Right lobe of liver (tissue), 6 donors: ENCODE measurements at regions not wholly inside any gene's neighbourhood (a gene's known extent, or its start where the extent isn't known, plus 50 kb on each side); places are given as distances from the start of the nearest gene placed in this dataset.

Experiments
- ATAC-seq, 4 donors: fragments of 200-7000 bp; cut with Tn5 transposase; one replicate each; pipeline ENCODE4 v1.9.1; 2020; ENCODE audit warnings: mild to moderate bottlenecking in 4 of 4, moderate library complexity in 4 of 4
- DNase-seq, 3 donors: peaks; one replicate each; pipeline ENCODE4 v3.0.0-alpha.2; 2020
- H3K27ac ChIP-seq, 3 donors: fragments of 200-600 bp; one replicate each; pipeline ENCODE4 v1.8.0; 2022
- H3K27me3 ChIP-seq, 2 donors: fragments of 200-600 bp; one replicate each; pipeline ENCODE4 v1.8.0; 2022
- H3K36me3 ChIP-seq, 4 donors: fragments of 200-600 bp; sonication (generic) in 1 of 4; one replicate each; pipeline versions ENCODE4 v1.5.1 to v1.8.0; 2017 to 2022; ENCODE audit warnings: control low read depth in 1 of 4
- H3K4me1 ChIP-seq, 4 donors: fragments of 200-600 bp; sonication (generic) in 1 of 4; one replicate each; pipeline versions ENCODE4 v1.5.1 to v1.8.0; 2017 to 2022; ENCODE audit warnings: control low read depth in 1 of 4
- H3K4me3 ChIP-seq, 3 donors: fragments of 200-600 bp; one replicate each; pipeline ENCODE4 v1.8.0; 2022
- H3K9me3 ChIP-seq, 4 donors: fragments of 200-600 bp; sonication (generic) in 1 of 4; one replicate each; pipeline versions ENCODE4 v1.5.1 to v1.8.0; 2017 to 2022; ENCODE audit warnings: control low read depth in 1 of 4
- POLR2A ChIP-seq: fragments of 450-650 bp; IDR thresholded peaks from one replicate; pipeline ENCODE4 v1.6.1; 2017; ENCODE audit warnings: antibody characterized with exemption, mild to moderate bottlenecking
- WGBS: methylation state at CpG from one replicate; pipeline ENCODE4 v1.1.6; 2018; ENCODE audit warnings: low coverage, low lambda C conversion rate; ENCODE audit not compliant: insufficient coverage; ENCODE audit errors: missing lambda C conversion rate; 5-methylcytosine and 5-hydroxymethylcytosine counted together
- intact Hi-C, 2 donors: fragments of 100-400 bp; cut with DNase I; formaldehyde crosslinking; loops; one replicate each; pipeline versions ENCODE4 v1.11.2 to v1.14.1; 2022
- TF ChIP-seq, protein P1 (sequence below), 4 donors: fragments of 200-600 bp in 3 of 4; fragments of 450-650 bp in 1 of 4; IDR thresholded peaks; one replicate each; pipeline versions ENCODE4 v1.5.1 to v1.8.0; 2016 to 2022; ENCODE audit warnings: antibody characterized with exemption in 4 of 4, mild to moderate bottlenecking in 2 of 4
- donor health status: DM: no; HTN: yes; CAD: no.
- donor health status: DM: no; HTN: no; CAD: no.
- donor health status: DM: no; HTN: no; CAD: no.
- donor health status: DM: no; HTN: yes; CAD: no.
- donor health status: DM: no; HTN: yes; CAD: no.

DNA sequence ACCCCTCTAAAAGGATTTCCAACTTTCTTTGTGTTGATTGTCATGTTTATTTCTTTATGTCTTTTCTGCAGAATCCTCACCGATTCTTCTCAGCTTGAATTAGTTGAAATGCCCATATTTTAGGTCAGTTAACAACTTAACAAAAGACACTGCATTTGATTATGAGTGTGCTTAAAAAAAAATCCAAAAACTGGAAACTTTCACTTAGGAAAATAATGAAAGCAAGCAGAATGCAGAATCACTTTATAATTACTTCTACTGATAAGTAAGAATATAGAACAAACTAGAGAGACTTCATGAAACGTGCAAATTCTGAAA, 111.0 kb upstream of the PTPN13 start:
- WGBS, result 40% methylated on average over 2 of the region's 2 CpGs
- H3K36me3 ChIP-seq, result no peaks in the 10 kb centered on the region
- intact Hi-C loops, result no loop called here

DNA sequence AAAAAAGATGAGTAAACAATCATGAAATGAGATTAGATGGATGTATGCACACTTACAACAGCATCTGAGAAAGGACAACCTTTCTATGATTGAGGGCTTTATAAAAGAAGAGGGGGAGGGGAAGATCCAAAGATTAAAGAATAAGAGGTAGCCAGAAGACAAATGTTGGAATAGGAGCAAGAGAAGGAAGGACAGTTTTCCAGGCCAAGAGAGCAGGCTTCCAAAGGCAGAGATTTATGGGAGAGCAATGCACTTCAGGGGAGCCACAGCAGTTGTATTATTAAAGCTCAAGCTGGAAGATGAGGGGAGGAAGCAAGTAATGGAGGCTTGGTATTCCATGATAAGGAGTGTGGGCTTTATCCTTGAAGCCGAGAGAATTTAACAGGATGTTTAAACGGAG, 110.3 kb upstream of the PTPN13 start:
- 28% methylated on average over 2 of the region's 2 CpGs for WGBS
- H3K36me3 ChIP-seq, result no peaks in the 10 kb centered on the region

More for the DNA sequence above, 111.0 kb upstream of the PTPN13 start:
- no peaks in the 10 kb centered on the region for H3K9me3 ChIP-seq
- no peaks in the 10 kb centered on the region for H3K27me3 ChIP-seq
- DNase-seq (no peak), ATAC-seq (no peak)
- no peak overlapping the region for H3K27ac ChIP-seq
- H3K4me3 ChIP-seq, result no peak overlapping the region
- H3K4me1 ChIP-seq, result no peaks in the 10 kb centered on the region
- no peak for TF ChIP-seq POLR2A
- TF ChIP-seq, protein P1, sequence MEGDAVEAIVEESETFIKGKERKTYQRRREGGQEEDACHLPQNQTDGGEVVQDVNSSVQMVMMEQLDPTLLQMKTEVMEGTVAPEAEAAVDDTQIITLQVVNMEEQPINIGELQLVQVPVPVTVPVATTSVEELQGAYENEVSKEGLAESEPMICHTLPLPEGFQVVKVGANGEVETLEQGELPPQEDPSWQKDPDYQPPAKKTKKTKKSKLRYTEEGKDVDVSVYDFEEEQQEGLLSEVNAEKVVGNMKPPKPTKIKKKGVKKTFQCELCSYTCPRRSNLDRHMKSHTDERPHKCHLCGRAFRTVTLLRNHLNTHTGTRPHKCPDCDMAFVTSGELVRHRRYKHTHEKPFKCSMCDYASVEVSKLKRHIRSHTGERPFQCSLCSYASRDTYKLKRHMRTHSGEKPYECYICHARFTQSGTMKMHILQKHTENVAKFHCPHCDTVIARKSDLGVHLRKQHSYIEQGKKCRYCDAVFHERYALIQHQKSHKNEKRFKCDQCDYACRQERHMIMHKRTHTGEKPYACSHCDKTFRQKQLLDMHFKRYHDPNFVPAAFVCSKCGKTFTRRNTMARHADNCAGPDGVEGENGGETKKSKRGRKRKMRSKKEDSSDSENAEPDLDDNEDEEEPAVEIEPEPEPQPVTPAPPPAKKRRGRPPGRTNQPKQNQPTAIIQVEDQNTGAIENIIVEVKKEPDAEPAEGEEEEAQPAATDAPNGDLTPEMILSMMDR (IDR thresholded peaks at IDR 0.05), result no peak

DNA sequence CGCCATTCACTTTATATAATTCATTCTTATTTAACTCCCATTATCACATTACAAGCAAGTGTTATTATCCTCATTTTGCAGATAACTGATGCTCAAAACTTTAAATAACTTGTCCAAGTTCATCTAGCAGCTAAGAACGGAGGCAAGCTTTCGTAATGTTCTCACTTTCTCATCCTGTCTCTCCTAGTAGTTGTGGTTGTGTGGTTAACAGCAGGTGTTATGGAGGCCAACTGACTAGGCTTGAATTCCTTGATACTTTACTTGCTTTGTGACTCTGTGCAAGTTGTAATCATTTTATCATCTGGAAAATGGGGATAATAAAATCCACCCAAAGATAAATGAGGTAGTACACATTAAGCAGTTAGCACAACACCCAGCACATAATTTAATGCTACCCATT, 109.9 kb upstream of the PTPN13 start:
- Histone ChIP-seq H3K9me3 (no peaks in the 10 kb centered on the region), H3K36me3 (no peaks in the 10 kb centered on the region), H3K27ac (no peak overlapping the region), H3K4me3 (no peak overlapping the region), H3K4me1 (no peaks in the 10 kb centered on the region), H3K27me3 (no peaks in the 10 kb centered on the region)
- DNase-seq, result no peak
- 71% methylated on average over 3 of the region's 3 CpGs for WGBS
- ATAC-seq, result no peak
- TF ChIP-seq POLR2A, result no peak
- TF ChIP-seq, protein P1 (IDR thresholded peaks at IDR 0.05), result no peak
- intact Hi-C loops, result no loop called here

More for the DNA sequence above, 110.3 kb upstream of the PTPN13 start:
- Histone ChIP-seq H3K4me3 (no peak overlapping the region), H3K27ac (no peak overlapping the region), H3K4me1 (no peaks in the 10 kb centered on the region), H3K27me3 (no peaks in the 10 kb centered on the region), H3K9me3 (no peaks in the 10 kb centered on the region)
- no peak for DNase-seq
- TF ChIP-seq POLR2A, result no peak
- TF ChIP-seq, protein P1 (IDR thresholded peaks at IDR 0.05), result no peak
- ATAC-seq, result no peak
- intact Hi-C loops, result no loop called here

DNA sequence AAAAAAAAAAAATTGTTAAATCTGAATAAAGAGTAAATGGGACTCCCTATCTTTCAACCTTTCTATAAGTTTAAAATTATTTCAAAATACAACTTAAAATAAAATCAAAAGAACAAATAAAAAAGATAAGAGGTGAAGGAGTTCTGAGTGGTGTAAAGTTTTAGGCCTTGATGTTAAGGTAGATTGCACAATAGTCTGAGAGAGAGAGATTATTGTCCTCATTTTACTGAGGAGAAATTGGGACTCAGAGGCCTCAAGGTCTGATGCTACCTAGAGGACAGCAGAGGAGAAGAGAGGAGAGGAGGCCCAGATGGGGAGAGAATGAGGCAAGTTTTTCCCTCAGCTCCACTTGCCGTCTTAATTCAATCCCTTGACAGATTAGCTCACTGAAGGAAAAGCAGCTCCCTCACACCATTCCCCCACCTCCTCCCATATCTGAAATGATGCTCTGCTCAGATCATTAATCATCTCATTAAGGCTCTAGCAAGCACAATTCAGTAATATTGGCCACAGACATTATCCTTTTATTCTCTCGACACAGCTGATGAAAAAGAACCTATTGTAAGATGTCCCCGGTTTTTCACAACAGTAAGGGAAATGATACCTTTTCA, 106.3 kb upstream of the PTPN13 start:
- WGBS, result 91% methylated on average over 3 of the region's 3 CpGs
- no peak for DNase-seq
- H3K27me3 ChIP-seq, result no peaks in the 10 kb centered on the region

More for the DNA sequence above, 106.3 kb upstream of the PTPN13 start:
- no peak overlapping the region for H3K27ac ChIP-seq
- H3K9me3 ChIP-seq, result no peaks in the 10 kb centered on the region
- H3K4me3 ChIP-seq, result no peak overlapping the region
- no peak for ATAC-seq
- no peaks in the 10 kb centered on the region for H3K4me1 ChIP-seq
- intact Hi-C loops, result no loop called here
- H3K36me3 ChIP-seq, result no peaks in the 10 kb centered on the region
- no peak for TF ChIP-seq POLR2A
- TF ChIP-seq, protein P1 (IDR thresholded peaks at IDR 0.05), result no peak
